ENCODE measurements at regions not wholly inside any gene's neighbourhood (a gene's known extent, or its start where the extent isn't known, plus 50 kb on each side); places are given as distances from the start of the nearest gene placed in this dataset.

DNA sequence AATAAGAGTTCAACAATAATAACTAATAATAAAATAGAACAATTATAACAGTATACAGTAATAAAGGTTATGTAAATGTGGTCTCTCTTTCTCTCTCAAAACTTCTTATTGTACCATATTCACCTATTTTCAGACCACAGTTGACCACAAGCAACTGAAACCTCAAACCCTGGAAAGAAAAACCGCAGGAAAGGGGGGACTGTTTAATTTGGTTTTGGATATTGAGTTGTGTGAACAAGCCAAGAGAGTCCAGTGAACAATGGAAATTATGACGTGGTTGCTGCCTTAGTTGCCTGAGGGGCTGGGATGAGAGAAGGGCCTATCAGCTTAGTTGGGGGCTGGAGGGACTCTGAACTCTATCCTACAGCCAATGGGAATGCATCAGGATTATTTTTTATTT is 178.7 kb upstream of the POU2AF2 start:
- BruUV-seq (replicated peaks) = no TSS peak
- Histone ChIP-seq H3K4me2 (ENCODE audit: control insufficient read depth, insufficient read depth) (no peak overlapping the region), H3K9me3 (replicated peaks; ENCODE audit: control insufficient read depth, insufficient read depth, low read length) (peaks cover 2% of the 10 kb centered on the region; the same call in 1 of the 3 replicates), H2AFZ (ENCODE audit: control insufficient read depth, low read depth, low read length) (no peak overlapping the region), H3K4me1 (ENCODE audit: control insufficient read depth, insufficient read depth, low read length) (no peaks in the 10 kb centered on the region), H3K4me3 (no peak overlapping the region), H3K9ac (ENCODE audit: control insufficient read depth, insufficient read depth, low read length) (no peak overlapping the region), H4K20me1 (ENCODE audit: control insufficient read depth, insufficient read depth) (no peaks in the 10 kb centered on the region), H3K27me3 (replicated peaks in 1 of 2; ENCODE audit: control insufficient read depth in 2 of 2, insufficient read depth in 2 of 2, low read length in 1 of 2) (no peaks in the 10 kb centered on the region), H3K36me3 (ENCODE audit: control insufficient read depth in 2 of 2, insufficient read depth in 2 of 2, low read length in 1 of 2) (no peaks in the 10 kb centered on the region), H3K27ac (ENCODE audit: control insufficient read depth, insufficient read depth) (no peak overlapping the region), H3K79me2 (ENCODE audit: control insufficient read depth, insufficient read depth, low read length) (no peaks in the 10 kb centered on the region)
- ATAC-seq (no peak), FAIRE-seq (no peak), DNase-seq (ENCODE audit: low read depth, low spot score) (no peak)
- TF ChIP-seq SREBF1 (IDR thresholded peaks at IDR 0.05; ENCODE audit: low read length) = no peak
- no peak for TF ChIP-seq ZNF384 (IDR thresholded peaks at IDR 0.05; ENCODE audit: borderline replicate concordance, low read depth, low read length)
- TF ChIP-seq HDGF (IDR thresholded peaks at IDR 0.05) = no peak
- TF ChIP-seq E4F1 (IDR thresholded peaks at IDR 0.05; ENCODE audit: borderline replicate concordance, partially characterized antibody) = no peak
- TF ChIP-seq BACH1 (IDR thresholded peaks at IDR 0.05; ENCODE audit: borderline replicate concordance) = no peak
- TF ChIP-seq ASH2L (IDR thresholded peaks at IDR 0.05; ENCODE audit: borderline replicate concordance, low read depth) = no peak
- RAD21 ChIA-PET (ENCODE audit: unreplicated experiment) = no interaction called here
- CTCF ChIA-PET = no interaction called here
- intact Hi-C loops (cut with micrococcal nuclease; ENCODE audit: unreplicated experiment) = no loop called here
- in situ Hi-C loops (cut with MboI) = no loop called here
- 0% methylated on average over 2 of the region's 2 CpGs for WGBS (ENCODE audit: insufficient coverage, insufficient replicate concordance, low lambda C conversion rate, missing lambda C conversion rate)
- SMC1A ChIA-PET (ENCODE audit: uncharacterized antibody, unreplicated experiment) = no interaction called here
- POLR2A ChIA-PET = no interaction called here

All from GM12878 (cell line).